ENCODE measurements at regions not wholly inside any gene's neighbourhood (a gene's known extent, or its start where the extent isn't known, plus 50 kb on each side); places are given as distances from the start of the nearest gene placed in this dataset.

DNA sequence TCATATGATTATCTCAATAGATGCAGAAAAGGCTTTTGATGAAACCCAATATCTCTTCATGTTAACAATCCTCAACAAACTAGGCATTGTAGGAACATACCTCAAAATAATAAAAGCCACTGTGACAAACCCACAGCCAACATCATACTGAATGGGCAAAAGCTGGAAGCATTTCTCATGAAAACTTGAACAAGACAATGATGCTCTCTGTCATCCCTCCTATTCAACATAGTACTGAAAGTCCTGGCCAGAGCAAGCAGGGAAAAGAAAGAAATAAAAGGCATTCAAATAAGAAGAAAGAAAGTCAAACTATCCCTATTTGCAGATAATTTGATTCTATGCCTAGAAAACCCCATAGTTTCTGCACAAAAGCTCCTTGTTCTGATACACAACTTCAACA lies 999.2 kb upstream of the GOT2 start:
- H3K27ac ChIP-seq: no peak overlapping the region
- TF ChIP-seq CTCF (conservative IDR thresholded peaks at IDR 0.05): no peak

- no peak overlapping the region for H3K27ac ChIP-seq
- TF ChIP-seq CTCF (conservative IDR thresholded peaks at IDR 0.05): no peak
These were observed 995.5 kb upstream of the GOT2 start for GRCh38 chr16:59729613-59730012.

DNA sequence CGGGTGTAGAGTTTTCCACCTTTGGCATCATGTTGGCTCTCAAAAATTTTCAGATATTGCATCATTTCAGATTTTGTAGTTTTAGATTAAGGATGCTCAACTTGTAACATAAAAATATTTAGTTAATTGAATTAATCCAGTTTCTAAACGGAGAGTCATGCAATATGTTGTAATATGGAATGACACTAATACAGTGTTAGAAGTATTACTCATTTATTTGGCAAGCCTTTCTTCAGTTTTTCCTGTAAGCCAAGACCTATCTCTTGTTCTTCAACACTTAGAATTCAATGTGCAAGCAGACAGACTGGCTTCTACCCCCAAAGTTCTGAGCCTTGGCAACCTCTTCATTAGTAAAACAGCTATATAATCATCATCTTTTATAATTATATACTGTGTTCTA lies 985.0 kb upstream of the GOT2 start:
- TF ChIP-seq CTCF (conservative IDR thresholded peaks at IDR 0.05): no peak
- no peak overlapping the region for H3K27ac ChIP-seq

GRCh38 chr16:59707436-59708226 lies 973.5 kb upstream of the GOT2 start:
- TF ChIP-seq CTCF (conservative IDR thresholded peaks at IDR 0.05): no peak

GRCh38 chr16:59701963-59702930 lies 968.1 kb upstream of the GOT2 start:
- TF ChIP-seq CTCF (conservative IDR thresholded peaks at IDR 0.05): no peak
- no peak overlapping the region for H3K27ac ChIP-seq

More at GRCh38 chr16:59707436-59708226, 973.5 kb upstream of the GOT2 start:
- H3K27ac ChIP-seq: no peak overlapping the region

- no peak overlapping the region for H3K27ac ChIP-seq
- TF ChIP-seq CTCF (conservative IDR thresholded peaks at IDR 0.05): no peak
These were observed 965.7 kb upstream of the GOT2 start for GRCh38 chr16:59699786-59700185.

- no peak for TF ChIP-seq CTCF (conservative IDR thresholded peaks at IDR 0.05)
- no peak overlapping the region for H3K27ac ChIP-seq
These were observed 964.4 kb upstream of the GOT2 start for GRCh38 chr16:59698346-59699020.
